GM19025 (cell line): ENCODE measurements at regions not wholly inside any gene's neighbourhood (a gene's known extent, or its start where the extent isn't known, plus 50 kb on each side); places are given as distances from the start of the nearest gene placed in this dataset.
"Not testable (repeated sequence)": the region's sequence is repeated elsewhere in the genome, so short reads cannot be mapped to it uniquely, and the experiment has no call there.

Experiments
- ATAC-seq: cut with Tn5 transposase; IDR thresholded peaks from one replicate; pipeline ENCODE4 v1.9.1; 2021; ENCODE audit warnings: mild to moderate bottlenecking, low read depth, moderate library complexity; ENCODE audit not compliant: unreplicated experiment

DNA sequence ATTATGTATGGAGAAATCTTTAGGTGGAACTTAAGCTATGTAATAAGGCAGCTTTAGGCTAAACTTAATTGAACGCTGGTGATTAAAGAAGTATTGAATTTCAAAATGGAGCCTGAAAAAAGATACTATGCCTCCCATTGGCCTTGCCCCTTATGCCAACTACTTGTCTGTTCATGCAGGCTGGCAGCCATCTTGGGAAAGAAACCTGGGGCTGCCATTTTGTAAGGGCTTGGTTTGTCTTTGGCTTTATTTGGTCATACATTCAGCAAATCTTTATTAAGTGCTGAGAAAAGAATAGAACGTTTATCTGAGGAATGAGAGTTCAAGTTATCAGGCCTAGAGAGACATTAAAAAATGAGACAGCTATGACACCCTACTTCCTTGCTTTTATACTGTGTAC lies 231.3 kb downstream of the KCNE4 start:
- ATAC-seq, result no peak

- ATAC-seq, result no peak
These were observed 231.8 kb downstream of the KCNE4 start for GRCh38 chr2:223283771-223284170.

DNA sequence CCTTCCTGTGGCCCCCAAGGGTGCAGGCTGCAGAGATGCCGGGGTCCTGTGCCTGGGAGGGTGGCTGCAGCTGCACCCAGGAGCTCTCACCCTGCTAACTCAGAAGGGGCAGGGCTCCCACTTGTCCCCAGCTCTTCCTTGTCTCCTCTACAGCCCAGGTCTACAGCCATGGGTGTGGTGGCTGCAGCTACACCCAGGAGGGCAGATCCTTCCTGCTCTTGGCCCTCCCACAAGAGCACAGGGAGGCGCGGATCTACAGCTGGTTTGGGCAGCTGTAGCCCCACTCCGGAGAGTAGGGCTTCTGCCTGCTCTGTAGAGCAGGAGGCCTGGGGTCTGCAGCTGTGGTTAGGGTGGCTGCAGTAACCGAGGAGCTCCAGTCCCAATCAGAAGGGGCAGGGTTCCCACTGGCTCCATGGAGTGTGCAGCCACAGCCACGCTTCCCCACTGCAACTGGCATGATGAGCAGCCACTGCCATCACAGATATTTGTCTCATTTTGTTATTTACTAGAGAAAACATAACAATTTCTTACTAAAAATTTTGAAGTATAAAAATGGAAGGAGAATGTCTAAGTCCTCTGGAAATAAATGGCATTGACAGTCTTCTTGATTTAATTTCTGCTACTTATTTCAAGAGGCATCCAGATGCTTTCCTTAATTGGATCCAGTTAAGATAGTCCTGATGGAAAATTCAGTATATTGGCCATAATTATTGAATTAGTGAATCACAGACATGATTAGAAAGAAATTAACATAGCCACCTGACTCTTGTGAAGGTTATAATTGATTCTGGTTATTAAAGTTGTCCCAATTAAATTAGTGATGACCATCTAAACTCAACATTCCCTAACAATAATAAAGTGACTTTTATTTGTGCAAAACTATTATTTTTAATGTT lies 233.6 kb downstream of the KCNE4 start:
- ATAC-seq, result no peak

DNA sequence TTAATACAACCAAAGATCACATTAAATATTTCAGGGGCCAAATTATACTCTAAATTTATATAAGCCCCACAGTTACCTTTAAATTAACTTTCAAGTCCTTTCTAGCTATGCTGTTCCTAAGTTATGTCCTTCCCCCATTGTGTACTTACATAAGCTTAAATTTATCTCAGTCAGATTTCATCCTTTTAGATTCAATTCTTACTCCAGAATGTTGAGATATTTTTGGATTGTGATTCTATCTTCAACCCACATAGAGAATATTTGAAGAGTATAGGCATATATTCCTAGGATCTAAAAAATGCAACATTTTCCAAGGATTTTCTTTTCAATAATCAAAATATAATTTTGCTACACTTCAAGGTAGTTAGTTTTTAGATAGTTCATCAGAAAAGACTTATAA lies 242.8 kb downstream of the KCNE4 start:
- ATAC-seq, result no peak

- ATAC-seq, result no peak
These were observed 245.8 kb downstream of the KCNE4 start for GRCh38 chr2:223297788-223298187.

DNA sequence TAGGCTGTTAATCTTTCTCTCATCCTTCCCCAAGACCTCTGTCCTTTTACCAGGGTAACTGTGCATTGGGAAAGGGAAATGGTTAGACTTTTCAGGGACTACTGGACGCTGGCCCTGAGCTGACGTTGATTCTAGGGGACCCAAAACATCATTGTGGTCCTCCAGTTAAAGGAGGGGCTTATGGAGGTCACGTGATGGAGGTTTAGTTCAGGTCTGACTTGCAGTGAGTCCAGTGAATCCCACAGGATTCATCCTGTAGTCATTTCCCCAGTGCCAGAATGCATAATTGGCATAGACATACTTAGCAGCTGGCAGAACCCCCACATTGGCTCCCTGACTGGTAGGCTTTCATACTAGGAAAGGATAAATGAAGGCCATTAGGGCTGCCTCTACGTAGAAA lies 246.3 kb downstream of the KCNE4 start:
- not testable (repeated sequence) for ATAC-seq

DNA sequence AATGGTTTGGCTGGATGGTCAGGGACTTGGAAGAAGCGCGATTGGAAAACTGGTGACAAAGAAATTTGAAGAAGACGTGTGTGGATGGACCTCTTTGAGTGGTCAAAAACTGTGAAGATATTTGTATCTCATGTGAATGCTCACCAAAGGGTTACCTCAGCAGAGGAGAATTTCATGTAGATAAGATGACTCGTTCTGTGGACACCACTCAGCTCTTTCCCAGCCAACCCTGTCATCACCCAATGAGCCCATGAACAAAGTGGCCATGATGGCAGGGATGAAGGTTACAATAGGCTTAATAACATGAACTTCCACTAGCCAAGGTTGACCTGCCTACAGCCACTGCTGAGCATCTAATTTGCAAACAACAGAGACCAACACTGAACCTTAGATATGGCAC lies 248.3 kb downstream of the KCNE4 start:
- no peak for ATAC-seq

DNA sequence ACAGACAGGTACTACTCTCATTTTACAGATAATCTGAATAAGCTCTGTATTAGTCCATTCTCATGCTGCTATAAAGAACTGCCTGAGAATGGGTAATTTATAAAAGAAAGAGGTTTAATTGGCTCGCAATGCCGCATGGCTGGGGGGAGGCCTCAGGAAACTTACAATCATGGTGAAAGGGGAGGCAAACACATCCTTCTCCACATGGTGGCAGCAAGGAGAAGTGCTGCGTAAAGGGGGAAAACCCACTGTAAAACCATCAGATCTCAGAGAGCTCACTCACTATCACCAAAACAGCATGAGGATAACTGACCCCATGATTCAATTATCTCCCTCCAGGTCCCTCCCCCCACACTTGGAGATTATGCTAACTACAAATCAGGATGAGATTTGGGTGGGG lies 254.4 kb downstream of the KCNE4 start:
- peak; percentile 63 for ATAC-seq

DNA sequence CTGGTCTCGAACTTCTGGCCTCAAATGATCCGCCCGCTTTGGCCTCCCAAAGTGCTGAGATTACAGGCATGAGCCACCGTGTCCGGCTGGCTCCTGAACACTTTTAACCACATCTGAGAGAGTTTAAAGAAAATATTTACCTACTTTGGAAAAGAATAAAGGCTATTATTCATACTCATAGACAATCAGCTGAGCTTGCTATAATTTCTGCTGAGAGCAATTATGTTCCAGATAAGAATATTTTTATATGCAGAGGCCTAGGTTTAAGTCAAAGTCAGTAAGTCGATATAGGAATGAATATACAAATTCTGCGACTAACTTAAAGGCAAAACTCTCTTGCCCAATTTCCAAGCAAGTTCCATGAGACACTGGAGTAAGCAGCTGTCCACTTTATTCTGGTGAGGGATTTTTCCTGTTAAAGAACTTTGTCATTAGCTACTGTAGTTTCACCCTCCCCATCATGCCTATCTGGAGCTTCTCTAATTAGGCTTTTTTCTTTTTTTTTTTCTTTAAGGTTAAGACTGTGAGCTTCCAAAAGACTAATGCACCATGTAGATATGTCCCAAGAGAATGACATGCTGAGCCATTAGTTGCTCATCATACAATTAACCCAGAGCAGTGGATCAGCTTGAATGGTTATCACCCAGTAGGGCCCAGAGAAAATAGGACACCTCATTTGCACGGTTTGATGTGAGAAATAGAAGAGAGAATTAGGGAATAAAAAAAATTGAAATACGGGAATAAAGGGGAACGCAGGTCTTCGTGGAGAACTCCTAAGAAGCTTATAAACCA lies 260.1 kb downstream of the KCNE4 start:
- ATAC-seq, result no peak

DNA sequence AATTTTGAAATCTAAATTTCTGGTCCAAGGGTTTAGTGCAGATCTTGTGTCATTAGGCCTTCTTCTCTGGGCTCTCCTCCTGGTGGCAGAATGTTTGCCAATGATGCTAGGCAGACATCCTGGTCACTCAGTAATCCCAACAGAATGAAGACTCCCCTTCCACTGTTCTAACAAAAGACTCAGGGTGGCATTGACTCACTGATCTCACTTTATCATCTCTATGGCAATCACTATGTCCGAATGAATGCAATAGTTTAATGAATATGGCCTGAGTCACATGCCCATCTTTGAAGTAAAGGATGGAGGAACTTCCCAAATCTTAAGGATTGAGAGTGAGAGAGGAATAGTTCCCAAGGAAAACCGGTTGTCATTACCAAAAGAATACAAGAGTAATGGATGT lies 261.1 kb downstream of the KCNE4 start:
- no peak for ATAC-seq

- ATAC-seq, result no peak
These were observed 262.8 kb downstream of the KCNE4 start for GRCh38 chr2:223314811-223315210.

DNA sequence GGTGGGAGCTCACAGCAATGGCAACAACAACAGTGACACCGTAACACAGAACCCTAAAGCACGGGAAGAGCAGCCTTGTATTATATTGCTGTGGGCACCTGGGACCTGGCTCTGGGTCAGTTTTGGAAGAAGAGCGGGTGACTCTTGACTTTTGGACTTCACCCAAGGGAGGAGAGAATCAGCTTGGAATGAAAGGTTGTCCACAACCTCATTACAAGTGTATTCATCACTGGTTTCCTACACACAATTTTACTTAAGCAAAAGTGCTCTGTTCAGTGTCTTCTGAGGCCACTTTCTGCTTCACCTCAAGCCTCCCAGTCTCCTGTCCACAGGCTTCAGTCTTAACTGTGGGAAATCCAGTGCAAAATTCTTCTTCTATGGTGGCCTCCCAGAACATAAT lies 263.8 kb downstream of the KCNE4 start:
- no peak for ATAC-seq

- no peak for ATAC-seq
These were observed 264.4 kb downstream of the KCNE4 start for GRCh38 chr2:223316342-223316741.

DNA sequence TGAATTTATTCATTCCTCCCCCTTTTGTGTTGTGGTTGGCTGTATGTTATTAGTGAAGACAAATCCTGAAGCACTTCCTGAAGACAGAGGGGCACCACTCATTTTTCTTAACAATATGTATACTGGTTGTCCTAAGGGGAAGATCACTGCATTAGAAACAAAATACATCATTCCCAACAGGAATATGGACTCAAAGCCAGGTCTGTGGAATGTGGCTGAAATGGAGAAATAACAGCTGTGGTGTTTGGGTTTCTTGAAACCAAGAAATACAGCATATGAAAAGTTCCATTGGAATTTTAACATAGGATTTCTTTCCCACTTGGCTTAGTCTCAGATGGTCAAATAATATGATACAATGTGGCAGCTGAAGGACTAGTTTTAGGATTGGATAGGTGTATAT lies 267.6 kb downstream of the KCNE4 start:
- no peak for ATAC-seq

DNA sequence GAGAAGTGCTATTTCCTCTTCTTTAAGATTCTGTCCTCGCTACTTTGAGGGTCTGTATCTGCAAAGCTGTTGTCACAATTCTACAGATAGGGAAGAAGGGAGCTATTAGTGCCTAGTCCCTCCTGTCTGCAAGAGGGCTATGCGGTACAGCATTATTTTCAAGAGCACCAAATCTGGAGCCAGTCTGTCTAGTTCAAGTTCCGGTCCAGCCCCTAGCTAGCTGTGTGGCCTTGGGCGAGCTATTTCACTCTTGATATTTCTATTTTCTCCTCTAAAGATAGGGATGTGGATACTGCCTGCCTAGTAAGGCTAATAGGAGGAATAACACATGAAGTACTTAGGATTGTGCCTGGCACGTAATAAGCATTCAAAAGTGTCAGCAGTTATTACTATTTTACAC lies 272.4 kb downstream of the KCNE4 start:
- no peak for ATAC-seq

DNA sequence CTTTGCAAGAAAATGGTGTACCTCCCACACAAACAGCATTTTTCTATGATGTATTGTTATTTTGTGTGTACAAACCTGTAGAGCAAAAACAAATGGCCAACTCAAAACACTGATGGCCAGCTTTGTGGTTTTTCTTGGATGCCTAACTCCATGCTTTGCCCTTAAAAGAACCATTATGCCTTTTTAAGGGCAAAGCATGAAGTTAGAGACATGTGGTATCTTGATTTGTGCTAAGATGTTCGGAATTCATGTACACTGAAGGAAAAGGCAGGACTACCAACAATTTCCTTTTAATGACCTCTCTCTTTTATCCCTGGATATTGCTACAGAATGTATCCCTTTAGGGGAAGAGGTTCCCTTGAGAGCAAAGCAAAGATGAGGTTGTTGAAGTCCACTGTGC lies 273.6 kb downstream of the SCG2 start:
- ATAC-seq, result no peak

- not testable (repeated sequence) for ATAC-seq
These were observed 271.4 kb downstream of the SCG2 start for GRCh38 chr2:223330747-223331146.

- ATAC-seq, result no peak
These were observed 264.1 kb downstream of the SCG2 start for GRCh38 chr2:223338016-223338415.

- no peak for ATAC-seq
These were observed 245.1 kb downstream of the SCG2 start for GRCh38 chr2:223357076-223357475.

- ATAC-seq, result no peak
These were observed 239.1 kb downstream of the SCG2 start for GRCh38 chr2:223363085-223363484.

- no peak for ATAC-seq
These were observed 236.9 kb downstream of the SCG2 start for GRCh38 chr2:223365158-223365679.
